Natural killer cell (primary cell): ENCODE measurements at regions not wholly inside any gene's neighbourhood (a gene's known extent, or its start where the extent isn't known, plus 50 kb on each side); places are given as distances from the start of the nearest gene placed in this dataset.

ENCODE experiments used
- ATAC-seq, 3 donors: fragments of 150-1000 bp in 2 of 3; fragments of 200-7000 bp in 1 of 3; cut with Tn5 transposase; 1 replicate in 1 of 3; 2 replicates in 2 of 3; pipeline ENCODE4 v1.10.0; 2021; ENCODE audit warnings: mild to moderate bottlenecking in 2 of 3, moderate library complexity in 2 of 3
- DNase-seq, 2 donors: peaks; one replicate each; pipeline versions ENCODE4 v3.0.0 to v3.0.0-alpha.2; 2013 to 2021; ENCODE audit warnings: mixed read lengths in 1 of 2
- H3K27ac ChIP-seq: one replicate; pipeline ENCODE4 v1.5.1; 2013; ENCODE audit warnings: mild to moderate bottlenecking, low read length
- H3K27me3 ChIP-seq: one replicate; pipeline ENCODE4 v1.6.1; 2013; ENCODE audit warnings: low read length; ENCODE audit not compliant: control insufficient read depth, insufficient read depth
- H3K36me3 ChIP-seq: one replicate; pipeline ENCODE4 v1.6.1; 2013; ENCODE audit warnings: low read length; ENCODE audit not compliant: control insufficient read depth, insufficient read depth
- H3K4me1 ChIP-seq: one replicate; pipeline ENCODE4 v1.6.1; 2013; ENCODE audit warnings: low read length; ENCODE audit not compliant: control insufficient read depth, insufficient read depth
- H3K4me3 ChIP-seq: one replicate; pipeline ENCODE4 v1.5.1; 2013; ENCODE audit warnings: low read length
- H3K9me3 ChIP-seq: one replicate; pipeline ENCODE4 v1.6.1; 2013; ENCODE audit warnings: low read length; ENCODE audit not compliant: control insufficient read depth, insufficient read depth
- H3K27ac Mint-ChIP-seq, 2 donors: one replicate each; pipeline ENCODE4 v1.8.0; 2022; ENCODE audit warnings: mild to moderate bottlenecking in 2 of 2, mixed read lengths in 2 of 2, moderate library complexity in 1 of 2
- H3K27me3 Mint-ChIP-seq, 2 donors: one replicate each; pipeline ENCODE4 v1.8.0; 2022; ENCODE audit warnings: low read depth in 2 of 2, mixed read lengths in 2 of 2
- H3K36me3 Mint-ChIP-seq: one replicate; pipeline ENCODE4 v1.8.0; 2022; ENCODE audit warnings: mixed read lengths
- H3K4me1 Mint-ChIP-seq, 2 donors: one replicate each; pipeline ENCODE4 v1.8.0; 2022; ENCODE audit warnings: mixed read lengths in 2 of 2
- H3K4me3 Mint-ChIP-seq: one replicate; pipeline ENCODE4 v1.8.0; 2022; ENCODE audit warnings: mild to moderate bottlenecking, moderate library complexity, mixed read lengths
- H3K9me3 Mint-ChIP-seq, 2 donors: one replicate each; pipeline ENCODE4 v1.8.0; 2022; ENCODE audit warnings: mixed read lengths in 2 of 2
- CTCF ChIP-seq: fragments of 200-600 bp; IDR thresholded peaks from one replicate; pipeline ENCODE4 v1.8.0; 2022; ENCODE audit warnings: antibody characterized with exemption
- WGBS: methylation state at CpG from one replicate; pipeline ENCODE4 v1.1.7; 2013; ENCODE audit warnings: missing lambda C conversion rate; ENCODE audit not compliant: insufficient coverage; 5-methylcytosine and 5-hydroxymethylcytosine counted together
- intact Hi-C: fragments of 100-400 bp; cut with micrococcal nuclease; formaldehyde crosslinking; loops from one replicate; pipeline ENCODE4 v1.14.2; 2022

GRCh38 chr1:187051618-187052232, 223.0 kb downstream of the PLA2G4A start:
- no peaks in the 10 kb centered on the region for H3K36me3 Mint-ChIP-seq
- no peak overlapping the region for H3K4me3 Mint-ChIP-seq
- H3K27me3 ChIP-seq: no peaks in the 10 kb centered on the region
- no peaks in the 10 kb centered on the region for H3K9me3 ChIP-seq
- no peaks in the 10 kb centered on the region for H3K27me3 Mint-ChIP-seq
- no peak overlapping the region for H3K27ac ChIP-seq
- intact Hi-C loops: no loop called here
- TF ChIP-seq CTCF: peak; percentile 21
- no peaks in the 10 kb centered on the region for H3K36me3 ChIP-seq
- ATAC-seq (no peak), DNase-seq (peak in 1 of 2 donors; percentile 63)
- no peak overlapping the region for H3K27ac Mint-ChIP-seq
- 5% methylated on average over 4 of the region's 4 CpGs for WGBS
- H3K4me3 ChIP-seq: no peak overlapping the region
- no peaks in the 10 kb centered on the region for H3K4me1 ChIP-seq
- no peaks in the 10 kb centered on the region for H3K9me3 Mint-ChIP-seq
- H3K4me1 Mint-ChIP-seq: no peaks in the 10 kb centered on the region

GRCh38 chr1:187053876-187054275, 225.1 kb downstream of the PLA2G4A start:
- intact Hi-C loops: no loop called here
- Histone ChIP-seq H3K36me3 (no peaks in the 10 kb centered on the region), H3K27ac (no peak overlapping the region), H3K27me3 (no peaks in the 10 kb centered on the region), H3K4me3 (no peak overlapping the region), H3K9me3 (no peaks in the 10 kb centered on the region), H3K4me1 (no peaks in the 10 kb centered on the region)
- no peak for DNase-seq
- 83% methylated on average over 1 of the region's 4 CpGs for WGBS
- Mint-ChIP-seq H3K27ac (no peak overlapping the region), H3K9me3 (no peaks in the 10 kb centered on the region), H3K4me3 (no peak overlapping the region), H3K27me3 (no peaks in the 10 kb centered on the region), H3K36me3 (no peaks in the 10 kb centered on the region), H3K4me1 (no peaks in the 10 kb centered on the region)
- TF ChIP-seq CTCF: no peak
- no peak for ATAC-seq

- Histone ChIP-seq H3K27ac (no peak overlapping the region), H3K4me1 (no peaks in the 10 kb centered on the region), H3K9me3 (no peaks in the 10 kb centered on the region), H3K4me3 (no peak overlapping the region), H3K27me3 (no peaks in the 10 kb centered on the region), H3K36me3 (no peaks in the 10 kb centered on the region)
- Mint-ChIP-seq H3K27me3 (no peaks in the 10 kb centered on the region), H3K27ac (no peak overlapping the region), H3K9me3 (no peaks in the 10 kb centered on the region), H3K4me1 (no peaks in the 10 kb centered on the region), H3K36me3 (no peaks in the 10 kb centered on the region), H3K4me3 (no peak overlapping the region)
- DNase-seq (no peak), ATAC-seq (no peak)
- intact Hi-C loops: no loop called here
- TF ChIP-seq CTCF: no peak
- WGBS: 75% methylated on average over 1 of the region's 3 CpGs
Observed at GRCh38 chr1:187054862-187055757, 226.4 kb downstream of the PLA2G4A start.
